ENCODE measurements at regions not wholly inside any gene's neighbourhood (a gene's known extent, or its start where the extent isn't known, plus 50 kb on each side); places are given as distances from the start of the nearest gene placed in this dataset.

DNA sequence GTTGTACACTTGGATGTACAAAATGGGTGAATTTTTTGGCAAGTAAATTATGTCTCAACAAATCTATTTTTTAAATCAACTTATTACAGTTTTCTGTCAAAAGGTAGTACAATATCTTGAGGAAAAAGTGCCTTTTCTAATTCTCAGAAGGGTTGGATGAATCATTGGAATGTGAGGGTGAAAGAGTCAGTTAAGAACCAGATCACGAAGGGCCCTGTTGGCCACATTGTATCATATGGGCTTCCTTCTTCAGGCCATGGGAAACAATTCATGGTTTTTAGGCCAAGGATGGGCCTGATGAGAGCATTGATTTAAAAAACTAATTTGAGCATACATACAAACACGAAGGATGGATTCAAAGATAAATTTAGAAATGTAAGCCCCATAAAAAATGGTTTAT is 503.7 kb downstream of the TNS3 start:
- H4K20me1 ChIP-seq (ENCODE audit: control insufficient read depth, insufficient read depth) = no peaks in the 10 kb centered on the region
- intact Hi-C loops (cut with micrococcal nuclease; ENCODE audit: unreplicated experiment) = no loop called here
- no peaks in the 10 kb centered on the region for H3K27me3 ChIP-seq (replicated peaks in 1 of 2; ENCODE audit: control insufficient read depth in 2 of 2, insufficient read depth in 2 of 2, low read length in 1 of 2)
- no peak overlapping the region for H3K9ac ChIP-seq (ENCODE audit: control insufficient read depth, insufficient read depth, low read length)
- H3K9me3 ChIP-seq (replicated peaks; ENCODE audit: control insufficient read depth, insufficient read depth, low read length) = no peaks in the 10 kb centered on the region
- SMC1A ChIA-PET (ENCODE audit: uncharacterized antibody, unreplicated experiment) = interaction anchor here (1.4 kb wide), 1 partner anchor 720 kb away, joined by 3 read pairs; no protein-coding TSS in a partner anchor
- H3K4me2 ChIP-seq (ENCODE audit: control insufficient read depth, insufficient read depth) = no peak overlapping the region
- DNase-seq (ENCODE audit: low read depth, low spot score) = no peak
- H3K36me3 ChIP-seq (ENCODE audit: control insufficient read depth in 2 of 2, insufficient read depth in 2 of 2, low read length in 1 of 2) = no peaks in the 10 kb centered on the region
- RAD21 ChIA-PET (ENCODE audit: unreplicated experiment) = no interaction called here
- POLR2A ChIA-PET = no interaction called here
- no peak overlapping the region for H2AFZ ChIP-seq (ENCODE audit: control insufficient read depth, low read depth, low read length)
- no peak overlapping the region for H3K4me3 ChIP-seq
- H3K4me1 ChIP-seq (ENCODE audit: control insufficient read depth, insufficient read depth, low read length) = no peaks in the 10 kb centered on the region
- ATAC-seq = no peak
- H3K27ac ChIP-seq (ENCODE audit: control insufficient read depth, insufficient read depth) = no peak overlapping the region
- CTCF ChIA-PET = interaction anchor here (1.0 kb wide), 1 partner anchor 10 kb away, joined by 8 read pairs; no protein-coding TSS in a partner anchor
- in situ Hi-C loops (cut with MboI) = loop anchor here (25.0 kb wide), 1 partner anchor 716 kb away; no protein-coding TSS in a partner anchor
- H3K79me2 ChIP-seq (ENCODE audit: control insufficient read depth, insufficient read depth, low read length) = no peaks in the 10 kb centered on the region
- BruUV-seq (replicated peaks) = no TSS peak
- WGBS (ENCODE audit: insufficient coverage, insufficient replicate concordance, low lambda C conversion rate, missing lambda C conversion rate) = 0% methylated on average over 2 of the region's 2 CpGs
- TF ChIP-seq, protein P1, sequence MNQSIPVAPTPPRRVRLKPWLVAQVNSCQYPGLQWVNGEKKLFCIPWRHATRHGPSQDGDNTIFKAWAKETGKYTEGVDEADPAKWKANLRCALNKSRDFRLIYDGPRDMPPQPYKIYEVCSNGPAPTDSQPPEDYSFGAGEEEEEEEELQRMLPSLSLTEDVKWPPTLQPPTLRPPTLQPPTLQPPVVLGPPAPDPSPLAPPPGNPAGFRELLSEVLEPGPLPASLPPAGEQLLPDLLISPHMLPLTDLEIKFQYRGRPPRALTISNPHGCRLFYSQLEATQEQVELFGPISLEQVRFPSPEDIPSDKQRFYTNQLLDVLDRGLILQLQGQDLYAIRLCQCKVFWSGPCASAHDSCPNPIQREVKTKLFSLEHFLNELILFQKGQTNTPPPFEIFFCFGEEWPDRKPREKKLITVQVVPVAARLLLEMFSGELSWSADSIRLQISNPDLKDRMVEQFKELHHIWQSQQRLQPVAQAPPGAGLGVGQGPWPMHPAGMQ (IDR thresholded peaks at IDR 0.05; ENCODE audit: borderline replicate concordance) = no peak
- TF ChIP-seq MXI1 (IDR thresholded peaks at IDR 0.05; ENCODE audit: low read depth, low read length) (no peak), CHD1 (IDR thresholded peaks at IDR 0.05; ENCODE audit: low read depth, low read length) (no peak)
- TF ChIP-seq, protein P2, sequence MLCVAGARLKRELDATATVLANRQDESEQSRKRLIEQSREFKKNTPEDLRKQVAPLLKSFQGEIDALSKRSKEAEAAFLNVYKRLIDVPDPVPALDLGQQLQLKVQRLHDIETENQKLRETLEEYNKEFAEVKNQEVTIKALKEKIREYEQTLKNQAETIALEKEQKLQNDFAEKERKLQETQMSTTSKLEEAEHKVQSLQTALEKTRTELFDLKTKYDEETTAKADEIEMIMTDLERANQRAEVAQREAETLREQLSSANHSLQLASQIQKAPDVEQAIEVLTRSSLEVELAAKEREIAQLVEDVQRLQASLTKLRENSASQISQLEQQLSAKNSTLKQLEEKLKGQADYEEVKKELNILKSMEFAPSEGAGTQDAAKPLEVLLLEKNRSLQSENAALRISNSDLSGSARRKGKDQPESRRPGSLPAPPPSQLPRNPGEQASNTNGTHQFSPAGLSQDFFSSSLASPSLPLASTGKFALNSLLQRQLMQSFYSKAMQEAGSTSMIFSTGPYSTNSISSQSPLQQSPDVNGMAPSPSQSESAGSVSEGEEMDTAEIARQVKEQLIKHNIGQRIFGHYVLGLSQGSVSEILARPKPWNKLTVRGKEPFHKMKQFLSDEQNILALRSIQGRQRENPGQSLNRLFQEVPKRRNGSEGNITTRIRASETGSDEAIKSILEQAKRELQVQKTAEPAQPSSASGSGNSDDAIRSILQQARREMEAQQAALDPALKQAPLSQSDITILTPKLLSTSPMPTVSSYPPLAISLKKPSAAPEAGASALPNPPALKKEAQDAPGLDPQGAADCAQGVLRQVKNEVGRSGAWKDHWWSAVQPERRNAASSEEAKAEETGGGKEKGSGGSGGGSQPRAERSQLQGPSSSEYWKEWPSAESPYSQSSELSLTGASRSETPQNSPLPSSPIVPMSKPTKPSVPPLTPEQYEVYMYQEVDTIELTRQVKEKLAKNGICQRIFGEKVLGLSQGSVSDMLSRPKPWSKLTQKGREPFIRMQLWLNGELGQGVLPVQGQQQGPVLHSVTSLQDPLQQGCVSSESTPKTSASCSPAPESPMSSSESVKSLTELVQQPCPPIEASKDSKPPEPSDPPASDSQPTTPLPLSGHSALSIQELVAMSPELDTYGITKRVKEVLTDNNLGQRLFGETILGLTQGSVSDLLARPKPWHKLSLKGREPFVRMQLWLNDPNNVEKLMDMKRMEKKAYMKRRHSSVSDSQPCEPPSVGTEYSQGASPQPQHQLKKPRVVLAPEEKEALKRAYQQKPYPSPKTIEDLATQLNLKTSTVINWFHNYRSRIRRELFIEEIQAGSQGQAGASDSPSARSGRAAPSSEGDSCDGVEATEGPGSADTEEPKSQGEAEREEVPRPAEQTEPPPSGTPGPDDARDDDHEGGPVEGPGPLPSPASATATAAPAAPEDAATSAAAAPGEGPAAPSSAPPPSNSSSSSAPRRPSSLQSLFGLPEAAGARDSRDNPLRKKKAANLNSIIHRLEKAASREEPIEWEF (IDR thresholded peaks at IDR 0.05; ENCODE audit: insufficient replicate concordance, low read depth, low read length) = no peak
- no peak for FAIRE-seq
